ENCODE measurements at regions not wholly inside any gene's neighbourhood (a gene's known extent, or its start where the extent isn't known, plus 50 kb on each side); places are given as distances from the start of the nearest gene placed in this dataset.

- no peak for DNase-seq (ENCODE audit: low read depth in 3 of 3, low spot score in 2 of 3)
Measured at GRCh38 chr18:26705757-26706156, 157.4 kb upstream of the KCTD1 start.

GRCh38 chr18:26703170-26703930 lies 155.0 kb upstream of the KCTD1 start:
- no peak for DNase-seq (ENCODE audit: low read depth in 3 of 3, low spot score in 2 of 3)

- DNase-seq (ENCODE audit: low read depth in 3 of 3, low spot score in 2 of 3) = no peak
Measured at GRCh38 chr18:26702086-26702485, 153.7 kb upstream of the KCTD1 start.

- no peak for DNase-seq (ENCODE audit: low read depth in 3 of 3, low spot score in 2 of 3)
Measured at GRCh38 chr18:26700728-26701127, 152.4 kb upstream of the KCTD1 start.

- DNase-seq (ENCODE audit: low read depth in 3 of 3, low spot score in 2 of 3) = no peak
Measured at GRCh38 chr18:26700201-26700600, 151.8 kb upstream of the KCTD1 start.

- DNase-seq (ENCODE audit: low read depth in 3 of 3, low spot score in 2 of 3) = no peak
Measured at GRCh38 chr18:26697186-26697884, 149.0 kb upstream of the KCTD1 start.

GRCh38 chr18:26696786-26697185 lies 148.4 kb upstream of the KCTD1 start:
- DNase-seq (ENCODE audit: low read depth in 3 of 3, low spot score in 2 of 3) = no peak

- DNase-seq (ENCODE audit: low read depth in 3 of 3, low spot score in 2 of 3) = no peak
Measured at GRCh38 chr18:26696308-26696707, 148.0 kb upstream of the KCTD1 start.

GRCh38 chr18:26689226-26689879 lies 141.0 kb upstream of the KCTD1 start:
- no peak for DNase-seq (ENCODE audit: low read depth in 3 of 3, low spot score in 2 of 3)

GRCh38 chr18:26686532-26686931 lies 138.2 kb upstream of the KCTD1 start:
- DNase-seq (ENCODE audit: low read depth in 3 of 3, low spot score in 2 of 3) = no peak

GRCh38 chr18:26685438-26686157 lies 137.2 kb upstream of the KCTD1 start:
- no peak for DNase-seq (ENCODE audit: low read depth in 3 of 3, low spot score in 2 of 3)

GRCh38 chr18:26677957-26678356 lies 129.6 kb upstream of the KCTD1 start:
- no peak for DNase-seq (ENCODE audit: low read depth in 3 of 3, low spot score in 2 of 3)

- no peak for DNase-seq (ENCODE audit: low read depth in 3 of 3, low spot score in 2 of 3)
Measured at GRCh38 chr18:26667046-26667445, 118.7 kb upstream of the KCTD1 start.

- DNase-seq (ENCODE audit: low read depth in 3 of 3, low spot score in 2 of 3) = no peak
Measured at GRCh38 chr18:26662996-26663395, 114.6 kb upstream of the KCTD1 start.

- no peak for DNase-seq (ENCODE audit: low read depth in 3 of 3, low spot score in 2 of 3)
Measured at GRCh38 chr18:26657631-26658581, 109.6 kb upstream of the KCTD1 start.

GRCh38 chr18:26656944-26657536 lies 108.7 kb upstream of the KCTD1 start:
- peak in 2 of 3 donors; percentile 65 to 72 for DNase-seq (ENCODE audit: low read depth in 3 of 3, low spot score in 2 of 3)

GRCh38 chr18:26656431-26656943 lies 108.1 kb upstream of the KCTD1 start:
- DNase-seq (ENCODE audit: low read depth in 3 of 3, low spot score in 2 of 3) = no peak

- peak in 1 of 3 donors; percentile 56 for DNase-seq (ENCODE audit: low read depth in 3 of 3, low spot score in 2 of 3)
Measured at GRCh38 chr18:26655525-26656430, 107.4 kb upstream of the KCTD1 start.
